Endothelial cell of umbilical vein (primary cell): ENCODE measurements at regions not wholly inside any gene's neighbourhood (a gene's known extent, or its start where the extent isn't known, plus 50 kb on each side); places are given as distances from the start of the nearest gene placed in this dataset.

Source experiments
- BruUV-seq: library from RNA; stranded (reverse); fragments of 400-500 nt; replicated peaks from 2 replicates; lab custom pipeline; 2021; lab: Mats Ljungman, UMichigan
- CTCF ChIA-PET: fragments of 300-600, 350-600 bp; sonication (Branson Sonifier 250); formaldehyde crosslinking; loops from one replicate; lab custom pipeline; 2021; ENCODE audit warnings: antibody characterized with exemption, inconsistent platforms; lab: Charles Lee
- POLR2A ChIA-PET: fragments of 300-600, 350-600 bp; sonication (Branson Sonifier 250); formaldehyde crosslinking; loops from one replicate; lab custom pipeline; 2021; ENCODE audit warnings: antibody characterized with exemption, inconsistent platforms; lab: Charles Lee
- DNase-seq: peaks from one replicate; pipeline ENCODE4 v3.0.0-alpha.2; 2011; ENCODE audit warnings: low read depth, low spot score
- FAIRE-seq: peaks from 2 replicates; lab custom pipeline; 2011; peaks lifted over from hg19 to GRCh38; lab: Jason Lieb, UNC
- H2AFZ ChIP-seq: 2 replicates; pipeline ENCODE4 v1.6.0; 2012; ENCODE audit warnings: low read depth, low read length, control low read depth, inconsistent platforms
- H3K27ac ChIP-seq: 2 replicates; pipeline ENCODE4 v1.5.1; 2011; ENCODE audit warnings: low read depth, mild to moderate bottlenecking, control low read depth, low read length, moderate library complexity; ENCODE audit not compliant: insufficient read depth
- H3K27me3 ChIP-seq, 2 experiments: 2 replicates each; pipeline versions ENCODE4 v1.6.0 to v1.6.1; 2011; ENCODE audit warnings: low read length in 2 of 2, mixed read lengths in 1 of 2; ENCODE audit not compliant: control insufficient read depth in 2 of 2, insufficient read depth in 2 of 2
- H3K36me3 ChIP-seq, 2 experiments: 2 replicates in 1 of 2; 3 replicates in 1 of 2; pipeline ENCODE4 v1.5.1; 2011; ENCODE audit warnings: low read length in 2 of 2, mild to moderate bottlenecking in 1 of 2, moderate library complexity in 1 of 2; ENCODE audit not compliant: control insufficient read depth in 2 of 2, insufficient read depth in 2 of 2; ENCODE audit errors: extremely low read depth in 1 of 2
- H3K4me1 ChIP-seq: 3 replicates; pipeline ENCODE4 v1.5.1; 2011; ENCODE audit warnings: mild to moderate bottlenecking, low read length; ENCODE audit not compliant: control insufficient read depth, insufficient read depth; ENCODE audit errors: extremely low read depth
- H3K4me2 ChIP-seq: 2 replicates; pipeline ENCODE4 v1.6.1; 2011; ENCODE audit warnings: low read length, control low read depth, mixed read lengths; ENCODE audit not compliant: insufficient read depth
- H3K4me3 ChIP-seq, 3 experiments: fragments of 200-600 bp in 1 of 3; sonication (generic), shearing (Covaris generic) in 1 of 3; replicated peaks in 1 of 3; 2 replicates each; pipeline ENCODE4 v1.5.1; 2011 to 2016; ENCODE audit warnings: control low read depth in 3 of 3, low read length in 3 of 3, mild to moderate bottlenecking in 2 of 3, inconsistent platforms in 1 of 3, low read depth in 1 of 3, moderate library complexity in 1 of 3; ENCODE audit not compliant: insufficient read depth in 1 of 3
- H3K79me2 ChIP-seq: 2 replicates; pipeline ENCODE4 v1.6.0; 2012; ENCODE audit warnings: low read length, inconsistent platforms; ENCODE audit not compliant: control insufficient read depth, insufficient read depth
- H3K9ac ChIP-seq: replicated peaks from 2 replicates; pipeline ENCODE3; 2011; ENCODE audit warnings: low read length, control low read depth; ENCODE audit not compliant: insufficient read depth; ENCODE audit errors: extremely low read depth
- H3K9me1 ChIP-seq: replicated peaks from 3 replicates; pipeline ENCODE4 v1.6.0; 2011; ENCODE audit warnings: mild to moderate bottlenecking, low read length; ENCODE audit not compliant: control insufficient read depth, insufficient read depth; ENCODE audit errors: extremely low read depth
- H3K9me3 ChIP-seq: replicated peaks from 2 replicates; pipeline ENCODE4 v1.5.1; 2012; ENCODE audit warnings: low read length, inconsistent platforms; ENCODE audit not compliant: control insufficient read depth, insufficient read depth
- H4K20me1 ChIP-seq: replicated peaks from 2 replicates; pipeline ENCODE3; 2011; ENCODE audit warnings: mild to moderate bottlenecking, low read length; ENCODE audit not compliant: control insufficient read depth, insufficient read depth; ENCODE audit errors: extremely low read depth
- EZH2 ChIP-seq: IDR thresholded peaks from 2 replicates; pipeline ENCODE4 v1.6.1; 2012; ENCODE audit warnings: borderline replicate concordance, low read depth, mild to moderate bottlenecking, moderate library complexity, low read length, inconsistent platforms; ENCODE audit not compliant: severe bottlenecking
- FOS ChIP-seq: IDR thresholded peaks from 2 replicates; pipeline ENCODE4 v1.6.1; 2011; ENCODE audit warnings: mild to moderate bottlenecking, low read length, moderate library complexity, borderline replicate concordance; ENCODE audit not compliant: insufficient read depth
- GATA2 ChIP-seq: IDR thresholded peaks from 2 replicates; pipeline ENCODE4 v1.7.0; 2011; ENCODE audit warnings: low read depth, mild to moderate bottlenecking, moderate library complexity, mixed read lengths, low read length; ENCODE audit not compliant: insufficient read length, insufficient read depth
- JUN ChIP-seq: IDR thresholded peaks from 2 replicates; pipeline ENCODE4 v1.6.1; 2011; ENCODE audit warnings: borderline replicate concordance, low read depth; ENCODE audit not compliant: insufficient read length, insufficient read depth
- MYC ChIP-seq: IDR thresholded peaks from one replicate; pipeline ENCODE4 v1.6.1; 2011; ENCODE audit warnings: mild to moderate bottlenecking, low read depth, low read length
- POLR2A ChIP-seq: IDR thresholded peaks from 2 replicates; pipeline ENCODE4 v1.6.1; 2012; ENCODE audit warnings: low read depth, mild to moderate bottlenecking, control low read depth, low read length
- POLR2AphosphoS5 ChIP-seq: IDR thresholded peaks from 2 replicates; pipeline ENCODE4 v1.6.1; 2012; ENCODE audit warnings: low read depth, mild to moderate bottlenecking, control low read depth, low read length, moderate library complexity; ENCODE audit not compliant: insufficient read depth
- dilution Hi-C: fragments of 300-500 bp; cut with MboI; formaldehyde crosslinking; loops from one replicate; pipeline ENCODE4 v1.15.0; 2019; ENCODE audit warnings: low sequenced_read_pairs; ENCODE audit not compliant: extremely low pct_ligation_motif_present
- intact Hi-C: fragments of 100-400 bp; cut with micrococcal nuclease; formaldehyde crosslinking; loops from one replicate; pipeline ENCODE4 v1.10.0; 2022
- TF ChIP-seq, protein P1 (sequence below): IDR thresholded peaks from 2 replicates; pipeline ENCODE4 v1.6.1; 2011; ENCODE audit not compliant: insufficient read depth, insufficient read length
- TF ChIP-seq, protein P2 (sequence below), 2 donors: IDR thresholded peaks; 1 replicate in 1 of 2; 2 replicates in 1 of 2; pipeline ENCODE4 v1.5.1; 2011; ENCODE audit warnings: low read length in 2 of 2, mild to moderate bottlenecking in 2 of 2, moderate library complexity in 2 of 2, control low read depth in 1 of 2, inconsistent platforms in 1 of 2, low read depth in 1 of 2; ENCODE audit not compliant: insufficient read depth in 1 of 2; ENCODE audit errors: extremely low read depth in 1 of 2

DNA sequence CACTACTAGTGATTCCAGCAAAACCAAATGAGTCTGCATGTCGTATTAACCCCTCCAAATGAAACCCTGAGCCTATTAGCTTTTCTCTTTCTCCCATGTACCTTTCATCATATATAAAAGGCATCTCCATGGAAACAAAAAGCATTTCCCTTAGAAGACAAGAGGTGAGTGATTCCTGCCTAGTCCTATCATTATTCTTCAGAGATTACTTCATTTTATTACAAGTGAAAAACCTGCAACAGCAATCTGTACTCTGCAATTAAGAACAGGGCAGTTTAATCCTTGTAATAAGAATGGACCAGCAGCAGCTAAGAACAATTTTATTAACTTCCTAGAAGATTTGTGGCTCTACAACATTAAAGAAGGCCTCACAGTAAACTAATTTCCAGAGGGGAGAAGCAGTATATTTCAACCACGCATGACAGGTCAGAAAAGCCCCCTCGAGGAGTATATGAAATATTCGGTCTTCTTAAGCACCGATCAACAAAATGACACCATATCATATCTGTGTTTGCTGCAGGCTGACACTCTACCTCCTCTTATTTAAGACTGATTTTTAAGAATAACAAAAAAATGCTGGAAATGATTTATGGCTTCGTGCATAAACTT, 132.3 kb upstream of the TFPI start:
- no peak overlapping the region for H3K4me3 ChIP-seq
- H3K9me1 ChIP-seq: no peaks in the 10 kb centered on the region
- peaks cover 8% of the 10 kb centered on the region for H3K4me1 ChIP-seq
- H2AFZ ChIP-seq: no peak overlapping the region
- dilution Hi-C loops: no loop called here
- intact Hi-C loops: no loop called here
- BruUV-seq: no TSS peak
- no peak for DNase-seq
- H3K79me2 ChIP-seq: no peaks in the 10 kb centered on the region
- no peak for TF ChIP-seq FOS
- TF ChIP-seq, protein P1, sequence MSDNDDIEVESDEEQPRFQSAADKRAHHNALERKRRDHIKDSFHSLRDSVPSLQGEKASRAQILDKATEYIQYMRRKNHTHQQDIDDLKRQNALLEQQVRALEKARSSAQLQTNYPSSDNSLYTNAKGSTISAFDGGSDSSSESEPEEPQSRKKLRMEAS: no peak
- TF ChIP-seq, protein P2, sequence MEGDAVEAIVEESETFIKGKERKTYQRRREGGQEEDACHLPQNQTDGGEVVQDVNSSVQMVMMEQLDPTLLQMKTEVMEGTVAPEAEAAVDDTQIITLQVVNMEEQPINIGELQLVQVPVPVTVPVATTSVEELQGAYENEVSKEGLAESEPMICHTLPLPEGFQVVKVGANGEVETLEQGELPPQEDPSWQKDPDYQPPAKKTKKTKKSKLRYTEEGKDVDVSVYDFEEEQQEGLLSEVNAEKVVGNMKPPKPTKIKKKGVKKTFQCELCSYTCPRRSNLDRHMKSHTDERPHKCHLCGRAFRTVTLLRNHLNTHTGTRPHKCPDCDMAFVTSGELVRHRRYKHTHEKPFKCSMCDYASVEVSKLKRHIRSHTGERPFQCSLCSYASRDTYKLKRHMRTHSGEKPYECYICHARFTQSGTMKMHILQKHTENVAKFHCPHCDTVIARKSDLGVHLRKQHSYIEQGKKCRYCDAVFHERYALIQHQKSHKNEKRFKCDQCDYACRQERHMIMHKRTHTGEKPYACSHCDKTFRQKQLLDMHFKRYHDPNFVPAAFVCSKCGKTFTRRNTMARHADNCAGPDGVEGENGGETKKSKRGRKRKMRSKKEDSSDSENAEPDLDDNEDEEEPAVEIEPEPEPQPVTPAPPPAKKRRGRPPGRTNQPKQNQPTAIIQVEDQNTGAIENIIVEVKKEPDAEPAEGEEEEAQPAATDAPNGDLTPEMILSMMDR (IDR thresholded peaks at IDR 0.05; ENCODE audit: extremely low read depth in 1 of 2, insufficient read depth in 1 of 2, low read depth in 1 of 2, low read length in 2 of 2): no peak
- no peak for TF ChIP-seq POLR2A
- no peak for TF ChIP-seq GATA2
- TF ChIP-seq JUN: no peak
- TF ChIP-seq MYC: no peak
- no peak for TF ChIP-seq EZH2
- TF ChIP-seq POLR2AphosphoS5: no peak
- no peaks in the 10 kb centered on the region for H3K9me3 ChIP-seq
- no peak for FAIRE-seq
- no peaks in the 10 kb centered on the region for H3K27me3 ChIP-seq
- ChIA-PET POLR2A (no interaction called here), CTCF (interaction anchor here (1.5 kb wide), 1 partner anchor 22 kb away, joined by 4 read pairs; no protein-coding TSS in a partner anchor)
- H3K36me3 ChIP-seq: no peaks in the 10 kb centered on the region
- H3K4me2 ChIP-seq: no peak overlapping the region
- no peaks in the 10 kb centered on the region for H4K20me1 ChIP-seq
- H3K9ac ChIP-seq: no peak overlapping the region
- no peak overlapping the region for H3K27ac ChIP-seq
